HG03135 (cell line): ENCODE measurements at regions not wholly inside any gene's neighbourhood (a gene's known extent, or its start where the extent isn't known, plus 50 kb on each side); places are given as distances from the start of the nearest gene placed in this dataset.
"Not testable (repeated sequence)": the region's sequence is repeated elsewhere in the genome, so short reads cannot be mapped to it uniquely, and the experiment has no call there.

Source experiments
- ATAC-seq: cut with Tn5 transposase; IDR thresholded peaks from one replicate; pipeline ENCODE4 v1.9.1; 2021; ENCODE audit warnings: mild to moderate bottlenecking, moderate library complexity; ENCODE audit not compliant: unreplicated experiment

DNA sequence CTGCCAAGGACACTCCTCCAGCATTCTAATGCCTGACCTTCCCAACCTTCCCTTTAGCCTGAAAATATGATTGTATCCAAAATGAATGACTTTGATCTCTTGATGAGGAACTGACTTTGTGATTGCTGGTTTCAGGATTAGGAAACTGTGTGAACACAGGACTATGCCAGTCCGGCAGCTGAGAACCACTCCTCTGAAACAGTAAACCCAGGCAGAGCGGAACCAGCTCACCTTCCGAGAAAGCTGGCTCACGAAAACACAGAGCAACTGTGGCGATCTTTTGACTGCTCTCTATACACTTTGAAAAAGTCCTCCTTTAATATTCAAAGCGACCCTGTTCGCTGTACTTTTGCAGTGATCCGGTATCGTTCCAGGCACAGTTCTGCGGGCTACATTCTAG is 258.8 kb upstream of the IRS2 start:
- ATAC-seq, result no peak

DNA sequence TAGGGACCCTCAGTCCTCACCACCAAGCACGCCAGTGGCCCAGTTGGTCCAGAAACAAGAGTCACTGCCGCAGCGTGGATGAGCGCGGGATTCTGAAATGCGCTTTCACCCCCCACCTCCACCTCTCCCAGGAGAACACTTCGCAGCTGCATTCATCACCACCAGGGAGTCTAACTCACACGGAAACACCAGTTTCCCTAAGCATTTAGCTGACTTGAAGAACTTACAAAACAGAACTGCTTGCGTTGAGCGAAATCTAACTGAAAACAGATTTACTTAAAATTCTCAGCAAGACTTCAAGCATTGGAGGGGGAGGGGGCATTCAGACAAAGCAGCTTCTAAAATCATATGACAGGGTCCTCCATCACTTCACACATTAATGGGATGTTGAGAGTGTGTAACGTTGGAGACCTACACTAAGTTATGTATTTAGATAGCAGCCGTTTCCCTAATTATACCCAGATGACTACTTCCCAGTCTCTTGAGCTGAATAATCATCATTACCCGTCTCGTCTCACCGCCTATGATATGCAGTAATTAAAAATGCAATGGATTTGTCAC is 258.2 kb upstream of the IRS2 start:
- ATAC-seq, result no peak

DNA sequence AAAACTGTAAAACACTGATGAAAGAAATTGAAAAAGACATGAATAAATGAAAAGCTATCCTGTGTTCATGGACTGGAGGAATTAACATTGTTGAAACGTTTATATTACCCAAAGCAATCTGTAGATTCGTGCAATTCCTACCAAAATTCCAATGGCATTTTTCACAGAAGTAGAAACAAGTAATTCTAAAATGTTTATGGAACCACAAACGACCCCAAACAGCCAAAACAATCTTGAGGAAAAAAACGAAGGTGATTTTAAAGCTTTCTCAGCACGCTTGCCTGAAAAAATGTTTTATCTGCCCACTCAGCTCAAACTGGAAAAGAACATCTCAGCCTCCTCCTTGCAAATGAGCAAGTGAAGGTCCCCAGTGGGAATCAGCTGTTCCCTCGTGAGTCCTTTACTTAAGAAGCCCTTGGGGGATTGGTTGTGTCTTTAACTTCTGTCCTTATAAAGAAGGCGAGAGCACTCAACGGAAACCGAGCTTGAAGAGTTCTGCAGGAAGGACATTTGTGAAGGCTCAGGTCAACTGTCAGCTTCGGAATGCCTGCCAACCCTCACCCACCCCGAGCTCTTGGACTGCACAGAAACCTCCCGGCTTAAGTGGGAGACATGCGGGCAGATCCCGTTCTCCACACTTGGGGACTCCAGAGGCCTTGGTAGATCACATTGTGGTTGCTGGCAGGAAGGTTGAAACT is 256.0 kb upstream of the IRS2 start:
- ATAC-seq, result no peak

DNA sequence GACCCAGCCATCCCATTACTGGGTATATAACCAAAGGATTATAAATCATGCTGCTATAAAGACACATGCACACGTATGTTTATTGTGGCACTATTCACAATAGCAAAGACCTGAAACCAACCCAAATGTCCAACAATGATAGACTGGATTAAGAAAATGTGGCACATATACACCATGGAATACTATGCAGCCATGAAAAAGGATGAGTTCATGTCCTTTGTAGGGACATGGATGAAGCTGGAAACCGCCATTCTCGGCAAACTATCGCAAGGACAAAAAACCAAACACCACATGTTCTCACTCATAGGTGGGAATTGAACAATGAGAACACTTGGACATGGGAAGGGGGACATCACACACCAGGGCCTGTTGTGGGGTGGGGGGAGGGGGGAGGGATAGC is 255.3 kb upstream of the IRS2 start:
- ATAC-seq, result not testable (repeated sequence)

DNA sequence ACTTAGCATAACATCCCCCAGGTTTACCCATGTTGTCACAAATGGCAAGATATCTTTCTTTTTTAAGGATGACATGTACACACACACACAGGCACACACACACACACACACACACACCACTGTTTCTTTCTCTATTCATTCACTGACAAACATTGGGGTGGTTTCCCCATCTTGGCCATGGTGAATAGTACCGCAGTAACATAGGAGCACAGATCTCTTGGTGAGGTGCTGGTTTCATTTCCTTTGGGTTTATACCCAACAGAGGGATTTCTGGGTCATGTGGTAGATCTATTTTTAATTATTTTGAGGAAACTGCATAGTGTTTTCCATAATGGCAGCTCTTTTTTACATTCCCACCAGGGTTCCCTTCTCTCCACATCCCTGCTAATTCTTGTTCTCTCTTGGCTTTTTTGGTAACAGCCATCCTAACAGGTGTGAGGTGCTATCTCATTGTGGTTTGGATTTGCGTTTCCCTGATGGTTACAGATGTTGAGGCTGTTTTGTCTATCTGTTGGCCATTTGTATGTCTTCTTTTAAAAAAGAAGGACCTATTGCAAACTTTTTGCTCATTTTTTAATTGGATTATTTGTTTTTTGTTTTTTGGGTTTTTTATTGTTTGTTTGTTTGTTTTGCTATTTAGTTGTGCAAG is 251.7 kb upstream of the IRS2 start:
- ATAC-seq, result no peak

DNA sequence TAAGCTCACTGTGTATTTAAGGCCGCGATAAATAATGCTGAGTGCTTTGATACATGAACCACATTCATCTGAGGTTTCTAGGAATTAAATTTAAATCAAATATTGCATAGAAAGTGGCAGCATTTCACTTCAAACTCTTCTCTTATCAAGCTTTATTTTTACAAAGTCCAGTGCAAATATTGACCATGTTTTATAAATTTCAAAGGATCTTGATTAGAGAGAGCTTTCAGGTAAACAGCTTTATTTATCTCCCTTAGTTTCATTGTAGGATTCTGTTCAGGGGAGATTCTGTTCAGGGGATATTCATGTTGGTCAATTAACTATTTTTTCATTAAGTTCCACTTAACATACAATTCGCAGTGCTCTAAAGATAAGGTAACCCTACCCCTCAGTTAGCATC is 249.7 kb upstream of the IRS2 start:
- no peak for ATAC-seq

DNA sequence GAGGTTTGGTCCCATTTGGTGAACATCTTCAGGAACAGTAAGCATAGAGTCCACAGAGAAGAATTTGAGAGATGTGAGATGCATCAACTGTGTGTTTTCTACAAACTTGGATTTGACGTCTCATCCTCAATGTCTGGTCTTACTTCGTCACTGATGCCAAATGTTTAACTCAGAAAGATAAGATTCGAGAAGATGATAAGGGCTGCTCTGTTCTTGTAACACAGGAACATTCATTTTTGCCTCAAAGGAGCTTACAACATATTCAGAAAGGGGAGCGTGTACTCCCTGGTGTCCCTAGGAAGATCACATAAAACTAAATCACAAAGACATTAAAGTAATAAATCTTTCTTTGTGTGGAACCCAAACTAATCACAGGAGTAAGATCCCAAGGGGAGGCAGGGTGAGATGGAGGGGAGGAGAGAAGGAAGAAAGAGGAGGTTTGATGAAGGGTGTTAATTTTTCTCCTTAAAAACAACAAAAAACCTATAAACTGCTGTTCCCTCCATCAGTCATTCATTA is 247.7 kb upstream of the IRS2 start:
- ATAC-seq, result no peak

DNA sequence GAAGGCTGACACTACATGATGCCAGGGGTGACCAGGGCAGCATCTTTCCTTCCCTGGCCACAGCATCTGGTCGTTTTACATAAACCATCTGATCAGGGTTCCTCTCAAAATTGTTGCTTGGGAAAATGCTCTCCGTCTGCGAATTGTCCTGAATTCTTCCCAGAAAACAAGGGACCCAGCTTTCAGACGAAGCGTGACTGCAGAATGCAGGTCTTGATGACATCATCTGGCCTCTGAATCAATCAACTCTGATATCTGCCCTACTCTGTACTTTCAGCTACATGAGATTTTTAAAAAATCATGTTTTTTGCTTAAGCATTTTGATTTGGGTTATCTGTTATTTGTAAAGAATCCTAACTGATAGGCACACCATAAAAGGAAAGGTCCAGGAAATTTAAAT is 246.6 kb upstream of the IRS2 start:
- no peak for ATAC-seq

DNA sequence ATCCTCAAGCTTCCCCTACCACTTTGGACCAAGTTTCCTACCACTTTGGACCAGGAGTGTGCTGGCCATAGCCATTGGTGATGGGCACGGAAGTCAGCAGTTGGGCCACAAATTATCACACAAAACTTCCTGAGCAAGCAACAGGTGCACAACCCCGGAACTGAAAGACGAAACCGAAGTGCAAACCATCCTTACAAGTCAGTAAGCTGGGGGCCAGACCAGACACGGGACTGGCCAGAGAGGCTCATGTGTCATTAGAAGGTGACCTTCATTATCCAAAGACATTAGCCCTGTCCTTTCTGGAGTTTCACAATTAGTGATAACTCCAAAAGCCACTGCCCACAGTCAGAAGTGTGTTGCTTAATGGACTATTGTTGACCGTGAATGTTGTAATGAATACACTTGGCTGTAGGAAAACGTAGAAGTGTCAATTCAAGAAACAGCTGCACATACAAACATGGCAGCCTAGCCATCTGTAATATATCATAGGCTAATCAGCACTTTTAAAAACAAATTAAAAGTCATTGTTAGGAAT is 244.1 kb upstream of the IRS2 start:
- ATAC-seq, result no peak

DNA sequence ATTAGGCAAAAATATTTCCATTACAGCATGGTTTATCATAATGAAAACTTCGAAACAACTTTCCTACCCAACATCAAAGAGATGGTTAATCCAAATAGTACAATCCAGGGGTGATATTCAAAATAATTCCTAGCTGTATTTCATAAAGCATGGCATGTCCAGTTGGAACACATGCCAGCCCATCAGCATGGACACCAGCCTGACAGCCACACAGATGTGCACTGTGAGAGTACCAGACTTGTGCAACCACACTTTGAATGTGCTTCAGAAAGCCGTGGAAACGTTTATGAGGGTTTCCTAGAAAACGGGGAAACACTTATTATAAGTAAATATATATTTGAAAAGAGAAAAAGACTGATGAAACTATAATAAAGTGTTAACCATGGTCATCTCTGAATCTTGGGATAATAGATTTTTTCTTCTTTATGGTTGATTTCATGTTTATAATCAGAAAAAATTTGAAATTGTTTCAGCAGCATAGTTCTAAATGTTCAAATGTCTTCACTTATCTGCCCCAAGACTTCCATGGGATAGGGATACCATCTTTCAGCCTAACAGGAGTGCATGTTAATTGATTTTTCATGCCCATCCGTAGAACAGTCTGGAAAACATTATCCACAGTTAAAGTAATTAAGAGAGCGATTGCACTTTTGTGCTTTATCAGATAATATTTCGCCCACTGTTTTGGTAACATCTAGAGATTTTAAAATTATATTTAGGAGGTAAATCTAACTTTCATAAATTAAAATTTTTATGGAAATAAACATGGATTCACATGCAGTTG is 242.6 kb upstream of the IRS2 start:
- ATAC-seq, result no peak

DNA sequence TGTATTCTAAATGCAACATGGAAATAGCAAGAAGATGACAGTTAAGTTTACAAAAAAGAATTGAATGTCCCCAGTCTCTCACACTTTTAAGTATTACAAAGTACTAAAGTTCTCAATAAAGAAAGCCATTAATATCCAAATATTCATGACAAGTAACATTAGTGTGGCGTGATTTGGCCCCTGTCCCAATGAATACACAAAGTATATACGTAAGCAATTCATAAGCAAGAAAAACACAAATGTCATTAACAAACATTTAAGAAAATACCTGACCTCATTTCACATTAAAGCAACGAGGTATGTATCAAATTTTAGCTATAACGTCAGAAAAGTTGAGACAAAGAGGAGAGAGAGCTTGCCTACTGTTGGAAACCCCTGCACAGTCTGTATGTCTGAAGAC is 241.9 kb upstream of the IRS2 start:
- ATAC-seq, result no peak

DNA sequence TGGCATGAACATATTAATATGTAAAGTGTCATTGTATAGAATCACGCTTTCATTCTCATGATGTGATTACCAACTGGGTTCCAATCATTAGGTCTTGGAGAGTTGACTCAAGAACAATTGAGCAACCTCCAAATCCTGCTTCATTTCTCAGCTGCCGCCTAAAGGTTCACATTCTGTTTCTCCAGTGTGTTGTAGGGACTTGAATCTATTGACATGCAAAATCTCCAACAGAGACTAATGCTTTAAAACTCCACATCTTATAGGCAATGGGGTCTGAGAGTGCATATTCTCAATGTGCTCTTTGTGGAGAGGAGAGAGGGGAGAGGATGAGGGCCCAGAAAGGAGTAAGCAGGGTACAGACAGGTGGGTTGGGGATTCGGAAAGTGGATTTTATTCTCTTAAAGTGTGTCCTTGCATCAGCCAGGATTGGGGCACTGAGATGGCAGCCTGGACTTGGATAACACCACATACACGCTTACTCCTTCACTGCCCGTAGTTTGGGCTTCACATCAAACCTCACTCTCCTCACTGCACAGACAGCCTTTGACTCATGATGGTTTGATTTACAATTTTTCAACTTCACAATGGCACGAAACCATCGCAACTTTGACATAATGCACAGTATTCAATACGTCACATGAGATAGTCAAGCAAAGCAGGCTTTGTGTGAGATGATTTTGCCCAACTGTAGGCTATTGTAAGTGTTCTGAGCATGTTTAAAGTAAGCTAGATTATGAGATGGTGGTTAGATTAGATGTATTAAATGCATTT is 241.3 kb upstream of the IRS2 start:
- ATAC-seq, result no peak

DNA sequence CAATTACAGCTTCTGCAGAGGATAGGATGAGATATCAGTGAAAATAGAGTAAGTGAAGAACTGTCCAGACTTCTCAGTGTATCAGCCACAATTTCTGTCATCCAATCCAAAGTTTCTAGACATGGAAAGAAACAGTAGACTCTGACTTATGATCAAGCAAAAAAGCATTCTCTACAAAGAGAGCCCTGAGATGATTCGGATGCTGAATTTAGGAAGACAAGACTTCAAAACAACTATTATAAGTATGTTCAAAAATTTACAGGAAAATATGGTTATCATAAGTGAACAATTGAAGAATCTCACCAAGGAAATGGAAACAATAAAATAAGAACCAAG is 238.2 kb upstream of the IRS2 start:
- no peak for ATAC-seq

DNA sequence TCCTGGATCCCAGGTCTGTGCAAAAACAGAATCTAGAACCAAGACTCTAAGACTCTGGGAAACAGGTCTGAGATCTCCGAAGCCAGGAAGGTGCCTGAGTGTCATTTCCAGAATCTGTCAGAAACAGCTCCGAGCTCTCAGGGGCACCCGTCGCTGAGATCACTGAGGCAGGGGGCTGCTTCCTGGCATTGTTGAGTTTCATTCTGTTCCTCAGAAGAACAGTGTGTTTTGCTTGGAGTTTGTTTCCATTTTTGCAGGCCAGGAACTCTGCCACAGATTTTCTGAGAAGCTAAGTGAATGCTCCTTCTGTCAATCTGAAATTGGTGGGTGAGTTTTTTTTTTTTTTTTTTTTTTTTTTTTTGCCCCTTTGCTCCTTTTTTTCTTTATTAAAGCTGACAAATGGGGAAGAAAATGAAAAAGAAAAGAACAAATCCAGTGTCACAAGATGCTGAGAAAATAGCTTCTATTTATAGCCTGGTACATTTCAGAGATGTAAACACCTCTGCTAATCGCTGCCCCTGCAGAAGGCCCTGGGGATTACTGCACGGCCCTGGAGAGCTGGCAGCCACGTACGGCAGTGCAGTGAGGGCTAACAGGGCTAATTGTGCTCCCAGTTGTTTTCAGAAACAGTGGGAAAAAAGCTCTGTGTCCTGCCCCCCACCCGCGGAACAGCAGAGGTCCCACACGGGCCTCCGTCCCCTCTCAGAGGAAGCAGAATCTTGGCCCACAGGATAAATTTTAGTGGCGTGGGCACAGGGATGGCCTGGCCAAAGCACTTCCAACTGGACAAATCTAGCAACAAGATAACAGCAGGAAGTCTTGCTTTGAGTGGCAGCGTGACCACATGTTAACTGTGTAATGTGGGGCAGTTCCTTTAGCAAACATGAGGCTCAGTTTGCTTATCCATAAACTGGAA is 237.6 kb upstream of the IRS2 start:
- ATAC-seq, result no peak

DNA sequence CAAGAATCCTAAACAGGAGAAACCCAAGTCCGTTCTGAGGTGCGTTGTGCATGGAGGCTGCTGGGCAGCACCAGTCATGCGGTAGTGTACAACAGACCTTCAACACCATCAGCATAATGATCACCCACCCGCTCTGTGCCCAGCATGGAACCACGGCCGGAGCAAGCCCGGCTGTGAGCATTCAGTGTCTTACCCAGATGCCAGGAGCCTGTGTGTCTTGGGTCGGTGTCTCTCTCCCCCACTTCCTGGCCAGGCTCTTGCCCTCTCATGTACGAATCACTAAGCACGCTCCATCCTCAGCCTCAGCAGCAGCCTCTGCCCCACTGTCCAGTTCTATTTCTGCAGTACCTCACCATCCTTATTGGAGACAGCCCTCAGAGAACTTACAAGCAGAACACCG is 231.6 kb upstream of the IRS2 start:
- no peak for ATAC-seq

DNA sequence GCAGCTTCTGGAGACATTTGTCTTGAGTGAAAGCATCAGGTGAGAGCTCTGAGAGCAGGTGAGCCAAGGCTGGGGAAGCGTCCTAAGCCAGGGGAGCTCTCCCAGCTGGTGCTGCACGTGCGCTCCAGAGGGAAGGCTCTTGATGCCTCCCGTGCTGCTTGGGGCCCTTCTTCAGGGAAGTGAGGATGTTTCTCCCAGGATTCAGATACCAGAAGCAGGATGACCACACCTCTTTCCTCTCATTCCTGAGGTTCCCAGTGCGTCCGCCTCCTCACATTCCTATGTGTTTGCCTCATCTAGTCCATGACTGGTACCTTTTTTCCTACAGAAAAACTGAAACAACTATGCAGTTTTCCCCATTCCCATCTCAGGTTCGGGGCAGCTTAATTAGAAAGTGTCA is 231.0 kb upstream of the IRS2 start:
- no peak for ATAC-seq

DNA sequence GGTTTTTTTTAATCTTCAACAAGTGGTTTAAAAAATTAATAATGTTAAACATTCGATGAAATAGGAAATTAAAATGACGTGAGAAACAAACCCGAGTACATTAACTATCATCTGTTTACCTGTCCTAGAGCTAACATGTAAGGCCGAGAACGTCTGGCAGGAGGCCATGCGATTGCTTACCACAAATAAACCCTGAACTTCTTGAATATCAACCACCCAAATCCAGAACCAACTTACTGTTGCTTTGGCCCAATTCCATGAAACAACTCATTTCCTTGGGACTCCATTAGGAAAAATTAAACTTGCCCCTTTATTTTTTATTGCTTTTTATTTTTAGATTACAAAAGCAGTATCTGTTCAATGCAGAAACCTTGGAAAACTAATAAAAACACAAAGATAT is 228.9 kb upstream of the IRS2 start:
- no peak for ATAC-seq

DNA sequence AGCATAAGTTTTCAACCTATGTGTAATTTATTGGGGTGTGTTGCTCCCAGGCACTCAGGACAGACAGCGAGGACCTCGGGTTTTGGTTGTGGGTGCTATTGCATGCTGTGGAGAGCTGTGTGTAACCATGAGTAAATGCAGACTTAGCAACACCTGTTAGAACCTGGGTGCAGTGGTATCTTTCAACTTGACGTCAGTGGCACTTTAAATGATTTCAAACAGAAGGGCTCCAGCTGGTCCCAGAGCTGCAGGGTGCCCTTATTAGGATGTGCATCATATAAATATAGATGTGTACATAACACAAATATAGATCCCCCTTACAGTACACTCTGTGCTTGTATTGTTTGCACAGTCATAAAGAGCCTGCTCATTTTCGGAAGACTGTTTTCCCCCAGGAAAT is 228.3 kb upstream of the IRS2 start:
- no peak for ATAC-seq

DNA sequence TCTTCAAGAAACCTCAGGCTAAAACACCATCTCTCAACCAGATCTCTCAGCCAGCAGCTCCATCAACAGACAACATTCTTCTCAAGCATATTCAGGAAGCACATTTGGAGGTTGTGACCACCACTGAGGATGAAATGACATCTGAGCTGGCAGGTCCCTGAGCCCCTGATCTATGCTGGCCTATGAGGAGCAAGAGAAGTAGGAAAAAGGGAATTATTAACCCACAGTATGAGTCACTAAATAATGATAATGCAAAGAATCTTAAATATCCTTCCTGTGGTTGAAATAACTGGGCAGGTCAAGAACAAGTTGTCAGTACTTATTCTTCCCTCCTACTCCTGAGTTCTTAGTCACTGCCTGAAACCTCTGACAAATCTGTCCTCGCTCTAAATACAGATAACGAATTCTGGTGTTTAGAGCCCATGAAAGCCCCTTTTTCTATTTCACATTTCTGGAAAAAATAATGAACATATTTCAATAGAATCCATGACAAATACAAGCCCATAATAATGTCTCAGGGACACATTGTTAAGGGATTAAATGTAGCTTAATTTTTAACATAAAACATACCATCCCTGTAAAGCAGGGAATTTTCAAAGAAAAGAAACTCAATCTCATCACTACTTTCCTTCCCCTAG is 225.8 kb upstream of the IRS2 start:
- ATAC-seq, result no peak
